Endodermal cell (in vitro differentiated cells): ENCODE measurements at regions not wholly inside any gene's neighbourhood (a gene's known extent, or its start where the extent isn't known, plus 50 kb on each side); places are given as distances from the start of the nearest gene placed in this dataset.

Source experiments
- DNase-seq: peaks from one replicate; pipeline ENCODE4 v3.0.0-alpha.2; 2017
- H3K27ac ChIP-seq: 2 replicates; pipeline ENCODE4 v1.5.1; 2013; ENCODE audit warnings: mild to moderate bottlenecking, low read depth, low read length, moderate library complexity
- H3K27me3 ChIP-seq: 2 replicates; pipeline ENCODE4 v1.6.1; 2013; ENCODE audit warnings: mild to moderate bottlenecking, low read length, moderate library complexity; ENCODE audit not compliant: insufficient read depth, control insufficient read depth, poor library complexity, severe bottlenecking
- H3K36me3 ChIP-seq: 2 replicates; pipeline ENCODE4 v1.7.0; 2013; ENCODE audit warnings: mild to moderate bottlenecking, low read length, moderate library complexity; ENCODE audit not compliant: control insufficient read depth, insufficient read depth
- H3K4me1 ChIP-seq: one replicate; pipeline ENCODE4 v1.7.0; 2013; ENCODE audit warnings: low read length; ENCODE audit not compliant: control insufficient read depth, insufficient read depth
- H3K4me3 ChIP-seq: 2 replicates; pipeline ENCODE4 v1.5.1; 2013; ENCODE audit warnings: mild to moderate bottlenecking, low read length, moderate library complexity
- H3K9ac ChIP-seq: 2 replicates; pipeline ENCODE4 v1.6.1; 2013; ENCODE audit warnings: mild to moderate bottlenecking, low read length, moderate library complexity; ENCODE audit not compliant: poor library complexity, severe bottlenecking; ENCODE audit errors: extremely low read depth
- H3K9me3 ChIP-seq: 2 replicates; pipeline ENCODE4 v1.6.1; 2013; ENCODE audit warnings: mild to moderate bottlenecking, low read length, moderate library complexity; ENCODE audit not compliant: control insufficient read depth
- H3K27ac Mint-ChIP-seq: 2 replicates; pipeline ENCODE4 v1.8.0; 2020; ENCODE audit warnings: mixed read lengths
- H3K27me3 Mint-ChIP-seq: 2 replicates; pipeline ENCODE4 v1.8.0; 2021; ENCODE audit warnings: mild to moderate bottlenecking, mixed read lengths; ENCODE audit not compliant: insufficient read depth
- H3K36me3 Mint-ChIP-seq: 2 replicates; pipeline ENCODE4 v1.8.0; 2020; ENCODE audit warnings: low read depth, mixed read lengths
- H3K4me1 Mint-ChIP-seq: 2 replicates; pipeline ENCODE4 v1.8.0; 2020; ENCODE audit warnings: mixed read lengths
- H3K4me3 Mint-ChIP-seq: 2 replicates; pipeline ENCODE4 v1.8.0; 2020; ENCODE audit warnings: mild to moderate bottlenecking, moderate library complexity, mixed read lengths
- H3K9me3 Mint-ChIP-seq: 2 replicates; pipeline ENCODE4 v1.8.0; 2020; ENCODE audit warnings: mild to moderate bottlenecking, mixed read lengths
- CTCF ChIP-seq: fragments of 200-600 bp; sonication (generic); conservative IDR thresholded peaks from 2 replicates; pipeline ENCODE4 v1.5.0; 2021; ENCODE audit warnings: antibody characterized with exemption, mild to moderate bottlenecking
- WGBS, 2 experiments: methylation state at CpG; one replicate each; pipeline versions ENCODE4 v1.1.5 to v1.1.7; 2013; ENCODE audit warnings: missing lambda C conversion rate in 2 of 2, mixed read lengths in 1 of 2; ENCODE audit not compliant: insufficient coverage in 1 of 2, insufficient read length in 1 of 2; 5-methylcytosine and 5-hydroxymethylcytosine counted together

- H3K27me3 ChIP-seq, result no peaks in the 10 kb centered on the region
- H3K9ac ChIP-seq, result no peak overlapping the region
- H3K4me3 ChIP-seq, result no peak overlapping the region
- H3K4me1 Mint-ChIP-seq, result no peaks in the 10 kb centered on the region
- H3K27ac ChIP-seq, result no peak overlapping the region
- DNase-seq, result no peak
- H3K4me1 ChIP-seq, result no peaks in the 10 kb centered on the region
- H3K36me3 Mint-ChIP-seq, result no peaks in the 10 kb centered on the region
- H3K4me3 Mint-ChIP-seq, result no peak overlapping the region
- WGBS, 2 experiments, result 89 to 100% methylated on average over 1 to 8 of the region's 8 CpGs
- no peaks in the 10 kb centered on the region for H3K27me3 Mint-ChIP-seq
- H3K9me3 ChIP-seq, result no peaks in the 10 kb centered on the region
- H3K9me3 Mint-ChIP-seq, result no peaks in the 10 kb centered on the region
- H3K36me3 ChIP-seq, result no peaks in the 10 kb centered on the region
- TF ChIP-seq CTCF, result no peak
- no peak overlapping the region for H3K27ac Mint-ChIP-seq
Observed at GRCh38 chr18:62629031-62629430, 86.3 kb upstream of the PHLPP1 start.

GRCh38 chr18:62631173-62631572, 84.2 kb upstream of the PHLPP1 start:
- Mint-ChIP-seq H3K27me3 (no peaks in the 10 kb centered on the region), H3K4me1 (peaks cover 6% of the 10 kb centered on the region), H3K9me3 (no peaks in the 10 kb centered on the region), H3K27ac (no peak overlapping the region), H3K36me3 (no peaks in the 10 kb centered on the region), H3K4me3 (no peak overlapping the region)
- Histone ChIP-seq H3K4me3 (no peak overlapping the region), H3K27me3 (no peaks in the 10 kb centered on the region), H3K4me1 (no peaks in the 10 kb centered on the region), H3K9ac (no peak overlapping the region), H3K9me3 (no peaks in the 10 kb centered on the region), H3K36me3 (no peaks in the 10 kb centered on the region), H3K27ac (no peak overlapping the region)
- DNase-seq, result no peak
- WGBS, 2 experiments, result 94 to 97% methylated on average over 2 to 3 of the region's 3 CpGs
- TF ChIP-seq CTCF, result no peak

- Mint-ChIP-seq H3K27me3 (no peaks in the 10 kb centered on the region), H3K9me3 (no peaks in the 10 kb centered on the region), H3K4me1 (peaks cover 6% of the 10 kb centered on the region), H3K36me3 (no peaks in the 10 kb centered on the region), H3K27ac (no peak overlapping the region), H3K4me3 (no peak overlapping the region)
- 93 to 98% methylated on average over 3 of the region's 3 CpGs for WGBS, 2 experiments
- TF ChIP-seq CTCF, result no peak
- Histone ChIP-seq H3K4me3 (no peak overlapping the region), H3K27ac (no peak overlapping the region), H3K27me3 (no peaks in the 10 kb centered on the region), H3K36me3 (no peaks in the 10 kb centered on the region), H3K9me3 (no peaks in the 10 kb centered on the region), H3K9ac (no peak overlapping the region), H3K4me1 (no peaks in the 10 kb centered on the region)
- no peak for DNase-seq
Observed at GRCh38 chr18:62632788-62633455, 82.4 kb upstream of the PHLPP1 start.
